Smooth muscle cell (in vitro differentiated cells): ENCODE measurements at regions not wholly inside any gene's neighbourhood (a gene's known extent, or its start where the extent isn't known, plus 50 kb on each side); places are given as distances from the start of the nearest gene placed in this dataset.

ENCODE experiments used
- DNase-seq: peaks from one replicate; lab custom pipeline; 2025; ENCODE audit not compliant: unreplicated experiment; lab: John Stamatoyannopoulos, UW
- H2AFZ ChIP-seq: fragments of 200-600 bp; sonication (generic); 2 replicates; pipeline ENCODE4 v1.6.0; 2016; ENCODE audit warnings: antibody characterized with exemption, low read depth, mild to moderate bottlenecking
- H3F3A ChIP-seq: fragments of 200-600 bp; sonication (generic); 2 replicates; pipeline ENCODE4 v1.6.0; 2017; ENCODE audit warnings: antibody characterized with exemption, low read depth
- H3K27ac ChIP-seq: fragments of 200-600 bp; sonication (generic); 2 replicates; pipeline ENCODE4 v1.5.1; 2016; ENCODE audit warnings: low read depth, mild to moderate bottlenecking
- H3K27me3 ChIP-seq: fragments of 200-600 bp; sonication (generic); 2 replicates; pipeline ENCODE4 v1.6.1; 2016; ENCODE audit warnings: low read depth, mild to moderate bottlenecking
- H3K36me3 ChIP-seq: fragments of 200-600 bp; sonication (generic); 2 replicates; pipeline ENCODE4 v1.5.1; 2016; ENCODE audit warnings: low read depth
- H3K4me1 ChIP-seq: fragments of 200-600 bp; sonication (generic); 2 replicates; pipeline ENCODE4 v1.5.1; 2016; ENCODE audit warnings: low read depth
- H3K4me2 ChIP-seq: fragments of 200-600 bp; sonication (generic); 2 replicates; pipeline ENCODE4 v1.6.0; 2016; ENCODE audit warnings: mild to moderate bottlenecking
- H3K4me3 ChIP-seq: fragments of 200-600 bp; sonication (generic); 2 replicates; pipeline ENCODE4 v1.5.1; 2016; ENCODE audit warnings: mild to moderate bottlenecking
- H3K79me2 ChIP-seq: fragments of 200-600 bp; sonication (generic); 2 replicates; pipeline ENCODE4 v1.6.0; 2016; ENCODE audit warnings: low read depth, mild to moderate bottlenecking
- H3K9ac ChIP-seq: fragments of 200-600 bp; sonication (generic); 2 replicates; pipeline ENCODE4 v1.6.0; 2016; ENCODE audit warnings: low read depth
- H3K9me3 ChIP-seq: fragments of 200-600 bp; sonication (generic); replicated peaks from 2 replicates; pipeline ENCODE4 v1.5.1; 2016; ENCODE audit warnings: low read depth
- H4K20me1 ChIP-seq: fragments of 200-600 bp; sonication (generic); 2 replicates; pipeline ENCODE4 v1.6.0; 2016; ENCODE audit warnings: low read depth
- WGBS: methylation state at CpG from one replicate; pipeline ENCODE4 v1.1.7; 2016; ENCODE audit warnings: low lambda C conversion rate; 5-methylcytosine and 5-hydroxymethylcytosine counted together
- TF ChIP-seq, protein P1 (sequence below): fragments of 200-600 bp; sonication (generic); IDR thresholded peaks from 2 replicates; pipeline ENCODE4 v1.5.1; 2017; ENCODE audit warnings: borderline replicate concordance, mild to moderate bottlenecking, antibody characterized with exemption; ENCODE audit not compliant: insufficient read depth, poor library complexity, severe bottlenecking

DNA sequence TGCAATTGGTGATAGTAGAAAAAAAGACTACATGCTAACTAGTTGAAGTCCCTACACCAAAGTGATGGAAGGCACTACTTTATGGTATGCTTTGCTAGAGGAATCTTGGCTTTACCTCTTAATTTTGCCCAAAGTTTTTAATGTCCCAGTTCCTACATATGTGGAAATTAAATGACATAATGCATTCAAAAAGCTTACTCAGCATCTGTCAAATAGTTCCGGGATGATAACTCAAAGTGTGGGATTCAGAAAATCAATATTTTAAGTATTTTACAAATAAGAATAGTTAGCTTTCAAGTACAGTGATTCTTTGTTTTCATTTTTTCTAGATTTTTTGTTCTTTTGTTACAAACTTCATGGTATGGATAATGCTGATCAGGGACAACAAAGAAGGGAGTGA is 211.6 kb downstream of the PCDH20 start:
- Histone ChIP-seq H3F3A (no peaks in the 10 kb centered on the region), H3K4me3 (no peak overlapping the region), H3K27ac (no peak overlapping the region), H4K20me1 (no peaks in the 10 kb centered on the region), H2AFZ (no peak overlapping the region), H3K27me3 (peaks cover 2% of the 10 kb centered on the region), H3K9ac (no peak overlapping the region), H3K36me3 (no peaks in the 10 kb centered on the region), H3K79me2 (no peaks in the 10 kb centered on the region), H3K4me2 (no peak overlapping the region), H3K9me3 (no peaks in the 10 kb centered on the region), H3K4me1 (no peaks in the 10 kb centered on the region)
- no peak for DNase-seq
- TF ChIP-seq, protein P1, sequence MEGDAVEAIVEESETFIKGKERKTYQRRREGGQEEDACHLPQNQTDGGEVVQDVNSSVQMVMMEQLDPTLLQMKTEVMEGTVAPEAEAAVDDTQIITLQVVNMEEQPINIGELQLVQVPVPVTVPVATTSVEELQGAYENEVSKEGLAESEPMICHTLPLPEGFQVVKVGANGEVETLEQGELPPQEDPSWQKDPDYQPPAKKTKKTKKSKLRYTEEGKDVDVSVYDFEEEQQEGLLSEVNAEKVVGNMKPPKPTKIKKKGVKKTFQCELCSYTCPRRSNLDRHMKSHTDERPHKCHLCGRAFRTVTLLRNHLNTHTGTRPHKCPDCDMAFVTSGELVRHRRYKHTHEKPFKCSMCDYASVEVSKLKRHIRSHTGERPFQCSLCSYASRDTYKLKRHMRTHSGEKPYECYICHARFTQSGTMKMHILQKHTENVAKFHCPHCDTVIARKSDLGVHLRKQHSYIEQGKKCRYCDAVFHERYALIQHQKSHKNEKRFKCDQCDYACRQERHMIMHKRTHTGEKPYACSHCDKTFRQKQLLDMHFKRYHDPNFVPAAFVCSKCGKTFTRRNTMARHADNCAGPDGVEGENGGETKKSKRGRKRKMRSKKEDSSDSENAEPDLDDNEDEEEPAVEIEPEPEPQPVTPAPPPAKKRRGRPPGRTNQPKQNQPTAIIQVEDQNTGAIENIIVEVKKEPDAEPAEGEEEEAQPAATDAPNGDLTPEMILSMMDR: no peak
- 95% methylated on average over 1 of the region's 1 CpG for WGBS

DNA sequence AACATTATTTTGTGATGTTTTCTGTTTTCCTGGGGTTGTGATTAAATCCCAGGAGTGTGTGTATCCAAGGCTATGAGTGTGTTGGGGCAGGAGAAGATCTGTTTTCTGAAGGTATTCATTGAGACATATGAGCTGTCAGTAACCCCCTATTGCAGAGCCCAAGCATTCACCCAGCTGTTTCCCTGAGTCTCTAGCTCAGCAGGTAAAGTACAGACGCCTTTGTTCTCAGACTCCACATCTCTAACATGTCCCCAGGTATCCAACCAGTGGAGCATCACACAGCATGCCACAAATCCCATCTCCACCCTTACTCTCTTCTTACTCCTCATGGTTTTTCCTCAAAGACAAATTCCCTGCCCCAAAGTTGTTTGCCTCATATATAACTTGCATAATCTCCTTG is 213.6 kb downstream of the PCDH20 start:
- H3F3A ChIP-seq: no peaks in the 10 kb centered on the region
- H4K20me1 ChIP-seq: no peaks in the 10 kb centered on the region
- no peaks in the 10 kb centered on the region for H3K9me3 ChIP-seq
- DNase-seq: no peak
- H3K79me2 ChIP-seq: no peaks in the 10 kb centered on the region
- TF ChIP-seq, protein P1: no peak
- no peak overlapping the region for H2AFZ ChIP-seq
- H3K4me3 ChIP-seq: no peak overlapping the region
- peaks cover 2% of the 10 kb centered on the region for H3K27me3 ChIP-seq
- H3K4me2 ChIP-seq: no peak overlapping the region
- H3K9ac ChIP-seq: no peak overlapping the region
- H3K36me3 ChIP-seq: no peaks in the 10 kb centered on the region
- H3K4me1 ChIP-seq: no peaks in the 10 kb centered on the region
- H3K27ac ChIP-seq: no peak overlapping the region
- 36% methylated on average over 1 of the region's 1 CpG for WGBS

DNA sequence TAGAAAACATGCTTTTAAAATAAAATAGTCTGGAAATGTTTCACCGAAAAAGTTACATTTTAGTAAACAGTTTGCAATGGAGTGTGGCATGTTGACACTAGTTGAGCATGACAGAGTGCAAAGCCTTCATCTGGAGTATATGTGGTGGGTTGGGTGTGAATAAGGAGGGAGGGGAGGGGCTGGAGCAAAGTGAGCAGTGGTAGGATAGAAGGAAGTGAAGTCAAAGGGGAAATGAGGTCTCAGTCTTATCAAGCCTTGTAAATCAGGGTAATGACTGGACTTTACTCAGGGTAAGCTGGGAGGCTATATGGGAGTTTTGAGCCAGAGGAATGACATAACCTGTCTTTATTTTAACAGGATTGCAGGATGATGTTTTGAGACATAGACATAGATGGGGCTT is 222.8 kb downstream of the PCDH20 start:
- DNase-seq: no peak
- H4K20me1 ChIP-seq: no peaks in the 10 kb centered on the region
- WGBS: 79% methylated on average over 1 of the region's 1 CpG
- no peak overlapping the region for H3K27ac ChIP-seq
- H3K4me1 ChIP-seq: no peaks in the 10 kb centered on the region
- no peak overlapping the region for H3K4me3 ChIP-seq
- no peaks in the 10 kb centered on the region for H3K79me2 ChIP-seq
- H3K4me2 ChIP-seq: no peak overlapping the region
- H3F3A ChIP-seq: no peaks in the 10 kb centered on the region
- TF ChIP-seq, protein P1: no peak
- H3K9ac ChIP-seq: no peak overlapping the region
- H3K36me3 ChIP-seq: no peaks in the 10 kb centered on the region
- H3K27me3 ChIP-seq: no peaks in the 10 kb centered on the region
- H2AFZ ChIP-seq: no peak overlapping the region
- H3K9me3 ChIP-seq: no peaks in the 10 kb centered on the region

DNA sequence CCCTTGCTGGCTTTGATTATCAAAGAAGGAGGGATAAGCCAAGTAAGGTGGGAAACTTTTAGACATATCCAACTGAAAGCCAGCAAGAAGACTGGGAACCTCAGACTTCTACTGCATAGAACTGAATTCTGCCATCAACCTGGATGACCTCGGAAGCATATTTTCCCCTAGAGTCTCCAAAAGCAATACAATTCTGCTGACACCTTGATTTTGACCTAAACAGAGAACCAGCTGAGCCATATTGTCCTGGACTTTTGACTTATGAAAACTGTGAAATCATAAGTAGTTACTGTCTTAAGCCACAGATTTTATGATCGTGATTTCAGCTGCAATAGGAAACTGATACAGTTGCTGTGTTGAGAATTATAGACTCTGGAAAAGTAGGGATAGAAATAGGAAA is 227.6 kb downstream of the PCDH20 start:
- Histone ChIP-seq H2AFZ (no peak overlapping the region), H3K27me3 (no peaks in the 10 kb centered on the region), H3K27ac (no peak overlapping the region), H3F3A (no peaks in the 10 kb centered on the region), H3K9ac (no peak overlapping the region), H3K4me1 (no peaks in the 10 kb centered on the region), H3K4me2 (no peak overlapping the region), H3K79me2 (no peaks in the 10 kb centered on the region), H4K20me1 (no peaks in the 10 kb centered on the region), H3K4me3 (no peak overlapping the region), H3K9me3 (no peaks in the 10 kb centered on the region), H3K36me3 (no peaks in the 10 kb centered on the region)
- no peak for DNase-seq
- TF ChIP-seq, protein P1: no peak
- 94% methylated on average over 2 of the region's 2 CpGs for WGBS
